CD14-positive monocyte (primary cell): ENCODE measurements at regions not wholly inside any gene's neighbourhood (a gene's known extent, or its start where the extent isn't known, plus 50 kb on each side); places are given as distances from the start of the nearest gene placed in this dataset.

Experiments
- DNase-seq, 3 donors: peaks; one replicate each; pipeline ENCODE4 v3.0.0-alpha.2; 2011 to 2022
- H2AFZ ChIP-seq: 2 replicates; pipeline ENCODE4 v1.6.0; 2012; ENCODE audit warnings: mild to moderate bottlenecking, low read depth, low read length, inconsistent platforms; ENCODE audit not compliant: insufficient read depth, poor library complexity, severe bottlenecking
- H3K27ac ChIP-seq, 2 donors: 1 replicate in 1 of 2; 2 replicates in 1 of 2; pipeline ENCODE4 v1.5.1; 2012 to 2013; ENCODE audit warnings: low read length in 2 of 2, control low read depth in 1 of 2, inconsistent platforms in 1 of 2, low read depth in 1 of 2, mild to moderate bottlenecking in 1 of 2
- H3K27me3 ChIP-seq, 2 donors: one replicate each; pipeline versions ENCODE4 v1.6.0 to v1.6.1; 2011 to 2013; ENCODE audit warnings: low read length in 2 of 2; ENCODE audit not compliant: control insufficient read depth in 2 of 2, insufficient read depth in 2 of 2
- H3K36me3 ChIP-seq, 2 donors: replicated peaks in 1 of 2; 1 replicate in 1 of 2; 2 replicates in 1 of 2; pipeline versions ENCODE4 v1.5.1 to v1.6.1; 2012 to 2013; ENCODE audit warnings: low read length in 2 of 2, control low read depth in 1 of 2, inconsistent platforms in 1 of 2, mild to moderate bottlenecking in 1 of 2; ENCODE audit not compliant: insufficient read depth in 2 of 2, control insufficient read depth in 1 of 2
- H3K4me1 ChIP-seq, 2 donors: 1 replicate in 1 of 2; 2 replicates in 1 of 2; pipeline versions ENCODE4 v1.5.1 to v1.6.1; 2012 to 2013; ENCODE audit warnings: low read length in 2 of 2, control low read depth in 1 of 2, inconsistent platforms in 1 of 2, mild to moderate bottlenecking in 1 of 2, moderate library complexity in 1 of 2; ENCODE audit not compliant: insufficient read depth in 2 of 2, control insufficient read depth in 1 of 2
- H3K4me2 ChIP-seq: replicated peaks from 2 replicates; pipeline ENCODE3; 2012; ENCODE audit warnings: low read length, moderate library complexity, mild to moderate bottlenecking; ENCODE audit not compliant: poor library complexity, severe bottlenecking; ENCODE audit errors: extremely low read depth
- H3K4me3 ChIP-seq, 3 experiments: fragments of 200-600 bp in 1 of 3; sonication (generic) in 1 of 3; replicated peaks in 1 of 3; 1 replicate in 2 of 3; 2 replicates in 1 of 3; pipeline ENCODE4 v1.5.1; 2011 to 2013; ENCODE audit warnings: low read length in 3 of 3, mild to moderate bottlenecking in 3 of 3, control low read depth in 2 of 3, low read depth in 2 of 3, inconsistent platforms in 1 of 3, moderate library complexity in 1 of 3
- H3K79me2 ChIP-seq: 2 replicates; pipeline ENCODE4 v1.6.0; 2012; ENCODE audit warnings: mild to moderate bottlenecking, control low read depth, inconsistent platforms, low read length, moderate library complexity; ENCODE audit not compliant: insufficient read depth
- H3K9ac ChIP-seq: 2 replicates; pipeline ENCODE4 v1.6.0; 2017; ENCODE audit warnings: low read length, mild to moderate bottlenecking; ENCODE audit not compliant: insufficient read depth, poor library complexity, severe bottlenecking
- H3K9me3 ChIP-seq, 2 donors: replicated peaks in 1 of 2; 1 replicate in 1 of 2; 2 replicates in 1 of 2; pipeline versions ENCODE4 v1.5.1 to v1.6.1; 2012 to 2013; ENCODE audit warnings: low read length in 2 of 2, control low read depth in 1 of 2; ENCODE audit not compliant: control insufficient read depth in 1 of 2, insufficient read depth in 1 of 2
- H4K20me1 ChIP-seq: 2 replicates; pipeline ENCODE4 v1.6.0; 2012; ENCODE audit warnings: mild to moderate bottlenecking, low read length, control low read depth, moderate library complexity; ENCODE audit not compliant: insufficient read depth
- H3K27ac Mint-ChIP-seq, 7 donors: one replicate each; pipeline ENCODE4 v1.8.0; 2020; ENCODE audit warnings: mild to moderate bottlenecking in 7 of 7, mixed read lengths in 7 of 7, moderate library complexity in 6 of 7, inconsistent platforms in 2 of 7
- H3K27me3 Mint-ChIP-seq, 3 donors: one replicate each; pipeline ENCODE4 v1.8.0; 2021 to 2022; ENCODE audit warnings: low read depth in 3 of 3, mild to moderate bottlenecking in 3 of 3, mixed read lengths in 3 of 3, moderate library complexity in 3 of 3, inconsistent platforms in 1 of 3
- H3K36me3 Mint-ChIP-seq, 2 donors: one replicate each; pipeline ENCODE4 v1.8.0; 2020; ENCODE audit warnings: mixed read lengths in 2 of 2, inconsistent platforms in 1 of 2, mild to moderate bottlenecking in 1 of 2
- H3K4me1 Mint-ChIP-seq: one replicate; pipeline ENCODE4 v1.8.0; 2020; ENCODE audit warnings: mild to moderate bottlenecking, mixed read lengths
- H3K4me3 Mint-ChIP-seq, 2 donors: one replicate each; pipeline ENCODE4 v1.8.0; 2020; ENCODE audit warnings: mild to moderate bottlenecking in 2 of 2, mixed read lengths in 2 of 2, moderate library complexity in 1 of 2
- H3K9me3 Mint-ChIP-seq, 7 donors: one replicate each; pipeline ENCODE4 v1.8.0; 2020 to 2022; ENCODE audit warnings: mixed read lengths in 7 of 7, mild to moderate bottlenecking in 6 of 7, moderate library complexity in 6 of 7, inconsistent platforms in 2 of 7
- CTCF ChIP-seq: fragments of 200-600 bp; IDR thresholded peaks from one replicate; pipeline ENCODE4 v1.8.0; 2022; ENCODE audit warnings: antibody characterized with exemption, mild to moderate bottlenecking
- WGBS: methylation state at CpG from one replicate; pipeline ENCODE4 v1.1.5; 2013; ENCODE audit warnings: missing lambda C conversion rate; ENCODE audit not compliant: insufficient coverage; 5-methylcytosine and 5-hydroxymethylcytosine counted together
- intact Hi-C, 2 donors: fragments of 100-400 bp; cut with micrococcal nuclease; formaldehyde crosslinking; loops; one replicate each; pipeline versions ENCODE4 v1.15.0 to v1.15.1; 2023

- H3K4me1 Mint-ChIP-seq: no peaks in the 10 kb centered on the region
- Histone ChIP-seq H3K9me3 (peaks cover 70 to 84% of the 10 kb centered on the region in 2 donors), H3K79me2 (no peaks in the 10 kb centered on the region), H3K36me3 (no peaks in the 10 kb centered on the region), H3K27ac (no peak overlapping the region), H3K9ac (no peak overlapping the region), H3K4me2 (no peak overlapping the region), H3K27me3 (no peaks in the 10 kb centered on the region), H3K4me1 (no peaks in the 10 kb centered on the region), H3K4me3 (no peak overlapping the region), H2AFZ (no peak overlapping the region), H4K20me1 (no peaks in the 10 kb centered on the region)
- 100% methylated on average over 5 of the region's 6 CpGs for WGBS
- H3K4me3 Mint-ChIP-seq: no peak overlapping the region
- H3K9me3 Mint-ChIP-seq: peaks cover 37 to 80% (median 71%) of the 10 kb centered on the region in 7 donors
- peaks cover 0 to 2% (median 0%) of the 10 kb centered on the region in 3 donors for H3K27me3 Mint-ChIP-seq
- intact Hi-C loops: no loop called here
- no peak for DNase-seq
- H3K27ac Mint-ChIP-seq: no peak overlapping the region
- H3K36me3 Mint-ChIP-seq: no peaks in the 10 kb centered on the region
- TF ChIP-seq CTCF: no peak
Observed at GRCh38 chr19:28610731-28611130, 602.2 kb downstream of the UQCRFS1 start.

- Mint-ChIP-seq H3K9me3 (peaks cover 32 to 75% (median 69%) of the 10 kb centered on the region in 7 donors), H3K4me3 (no peak overlapping the region), H3K27me3 (peaks cover 0 to 2% (median 0%) of the 10 kb centered on the region in 3 donors), H3K4me1 (no peaks in the 10 kb centered on the region), H3K36me3 (no peaks in the 10 kb centered on the region), H3K27ac (no peak overlapping the region)
- Histone ChIP-seq H3K27me3 (no peaks in the 10 kb centered on the region), H3K9ac (no peak overlapping the region), H2AFZ (no peak overlapping the region), H3K36me3 (no peaks in the 10 kb centered on the region), H3K9me3 (peaks cover 62 to 80% of the 10 kb centered on the region in 2 donors), H3K4me2 (no peak overlapping the region), H3K27ac (no peak overlapping the region), H3K4me3 (no peak overlapping the region), H3K4me1 (no peaks in the 10 kb centered on the region), H3K79me2 (no peaks in the 10 kb centered on the region), H4K20me1 (no peaks in the 10 kb centered on the region)
- intact Hi-C loops: no loop called here
- no peak for DNase-seq
- 100% methylated on average over 2 of the region's 5 CpGs for WGBS
- no peak for TF ChIP-seq CTCF
Observed at GRCh38 chr19:28609944-28610343, 603.0 kb downstream of the UQCRFS1 start.
